NCI-H1105 (cell line): ENCODE measurements at regions not wholly inside any gene's neighbourhood (a gene's known extent, or its start where the extent isn't known, plus 50 kb on each side); places are given as distances from the start of the nearest gene placed in this dataset.

ENCODE experiments used
- DNase-seq: peaks from one replicate; lab custom pipeline; 2025; lab: John Stamatoyannopoulos, UW

GRCh38 chr9:95613670-95614069, 96.9 kb upstream of the PTCH1 start:
- no peak for DNase-seq

GRCh38 chr9:95611354-95611753, 94.6 kb upstream of the PTCH1 start:
- DNase-seq = no peak

GRCh38 chr9:95610006-95610785, 93.4 kb upstream of the PTCH1 start:
- DNase-seq = no peak

- DNase-seq = no peak
Measured at GRCh38 chr9:95609426-95609825, 92.7 kb upstream of the PTCH1 start.

- DNase-seq = no peak
Measured at GRCh38 chr9:95608341-95608740, 91.6 kb upstream of the PTCH1 start.

GRCh38 chr9:95607507-95607906, 90.7 kb upstream of the PTCH1 start:
- DNase-seq = no peak

- DNase-seq = no peak
Measured at GRCh38 chr9:95606489-95607350, 89.9 kb upstream of the PTCH1 start.

GRCh38 chr9:95605816-95606488, 89.2 kb upstream of the PTCH1 start:
- peak; percentile 34 for DNase-seq

- no peak for DNase-seq
Measured at GRCh38 chr9:95605101-95605500, 88.3 kb upstream of the PTCH1 start.

GRCh38 chr9:95598236-95598635, 81.5 kb upstream of the PTCH1 start:
- no peak for DNase-seq

GRCh38 chr9:95595721-95596295, 79.0 kb upstream of the PTCH1 start:
- no peak for DNase-seq

- DNase-seq = no peak
Measured at GRCh38 chr9:95592931-95593330, 76.2 kb upstream of the PTCH1 start.

GRCh38 chr9:95588724-95589588, 72.2 kb upstream of the PTCH1 start:
- DNase-seq = no peak

- DNase-seq = no peak
Measured at GRCh38 chr9:95587021-95587964, 70.5 kb upstream of the PTCH1 start.

- no peak for DNase-seq
Measured at GRCh38 chr9:95586326-95586725, 69.6 kb upstream of the PTCH1 start.

- DNase-seq = no peak
Measured at GRCh38 chr9:95585824-95586223, 69.1 kb upstream of the PTCH1 start.

- DNase-seq = no peak
Measured at GRCh38 chr9:95584176-95584575, 67.4 kb upstream of the PTCH1 start.

- no peak for DNase-seq
Measured at GRCh38 chr9:95581900-95582299, 65.1 kb upstream of the PTCH1 start.

- no peak for DNase-seq
Measured at GRCh38 chr9:95580812-95581761, 64.3 kb upstream of the PTCH1 start.
